Stomach smooth muscle (tissue), 2 donors: ENCODE measurements at regions not wholly inside any gene's neighbourhood (a gene's known extent, or its start where the extent isn't known, plus 50 kb on each side); places are given as distances from the start of the nearest gene placed in this dataset.
A peak's percentile ranks its signal among the peaks of the same experiment; 100 is the strongest.

Experiments used
- H3K27ac ChIP-seq: one replicate; pipeline ENCODE4 v1.7.0; 2013; ENCODE audit warnings: mild to moderate bottlenecking, low read length, inconsistent platforms
- H3K27me3 ChIP-seq, 2 donors: one replicate each; pipeline ENCODE4 v1.7.0; 2013; ENCODE audit warnings: low read length in 2 of 2; ENCODE audit not compliant: insufficient read depth in 2 of 2, control insufficient read depth in 1 of 2
- H3K36me3 ChIP-seq, 2 donors: one replicate each; pipeline ENCODE4 v1.7.0; 2013; ENCODE audit warnings: low read length in 2 of 2; ENCODE audit not compliant: control insufficient read depth in 2 of 2, insufficient read depth in 2 of 2
- H3K4me1 ChIP-seq: one replicate; pipeline ENCODE4 v1.7.0; 2013; ENCODE audit warnings: low read length; ENCODE audit not compliant: control insufficient read depth, insufficient read depth
- H3K4me3 ChIP-seq, 2 donors: one replicate each; pipeline ENCODE4 v1.7.0; 2013; ENCODE audit warnings: low read length in 2 of 2
- H3K9ac ChIP-seq, 2 donors: one replicate each; pipeline ENCODE4 v1.7.0; 2013; ENCODE audit warnings: low read length in 2 of 2, mild to moderate bottlenecking in 1 of 2
- H3K9me3 ChIP-seq, 2 donors: one replicate each; pipeline ENCODE4 v1.7.0; 2013; ENCODE audit warnings: low read length in 2 of 2; ENCODE audit not compliant: control insufficient read depth in 2 of 2
- donor health status: healthy.
- donor health status: Pancreatic carcinoma.

- H3K27ac ChIP-seq: no peak overlapping the region
- no peak overlapping the region for H3K4me3 ChIP-seq
- H3K9ac ChIP-seq: no peak overlapping the region
- no peaks in the 10 kb centered on the region for H3K27me3 ChIP-seq
- no peaks in the 10 kb centered on the region for H3K9me3 ChIP-seq
- H3K36me3 ChIP-seq: no peaks in the 10 kb centered on the region
- no peaks in the 10 kb centered on the region for H3K4me1 ChIP-seq
Measured at GRCh38 chr1:55662875-55663274, 447.7 kb upstream of the USP24 start.

- H3K36me3 ChIP-seq: no peaks in the 10 kb centered on the region
- H3K9me3 ChIP-seq: no peaks in the 10 kb centered on the region
- H3K4me3 ChIP-seq: no peak overlapping the region
- no peak overlapping the region for H3K9ac ChIP-seq
- H3K27me3 ChIP-seq: no peaks in the 10 kb centered on the region
- no peaks in the 10 kb centered on the region for H3K4me1 ChIP-seq
- no peak overlapping the region for H3K27ac ChIP-seq
Measured at GRCh38 chr1:55658917-55659316, 443.8 kb upstream of the USP24 start.

GRCh38 chr1:55654750-55655149 is 439.6 kb upstream of the USP24 start:
- Histone ChIP-seq H3K4me3 (no peak overlapping the region), H3K4me1 (no peaks in the 10 kb centered on the region), H3K9ac (no peak overlapping the region), H3K36me3 (no peaks in the 10 kb centered on the region), H3K27ac (no peak overlapping the region), H3K27me3 (no peaks in the 10 kb centered on the region), H3K9me3 (peaks cover 0 to 2% of the 10 kb centered on the region in 2 donors)

GRCh38 chr1:55654171-55654570 is 439.0 kb upstream of the USP24 start:
- H3K4me3 ChIP-seq: no peak overlapping the region
- peaks cover 0 to 2% of the 10 kb centered on the region in 2 donors for H3K9me3 ChIP-seq
- H3K27ac ChIP-seq: no peak overlapping the region
- no peaks in the 10 kb centered on the region for H3K27me3 ChIP-seq
- no peaks in the 10 kb centered on the region for H3K36me3 ChIP-seq
- H3K4me1 ChIP-seq: no peaks in the 10 kb centered on the region
- H3K9ac ChIP-seq: no peak overlapping the region

- Histone ChIP-seq H3K4me3 (no peak overlapping the region), H3K9ac (no peak overlapping the region), H3K27ac (no peak overlapping the region), H3K9me3 (peaks cover 0 to 2% of the 10 kb centered on the region in 2 donors), H3K27me3 (no peaks in the 10 kb centered on the region), H3K4me1 (no peaks in the 10 kb centered on the region), H3K36me3 (no peaks in the 10 kb centered on the region)
Measured at GRCh38 chr1:55650444-55650843, 435.3 kb upstream of the USP24 start.

- H3K4me1 ChIP-seq: peaks cover 2% of the 10 kb centered on the region
- H3K9ac ChIP-seq: no peak overlapping the region
- H3K4me3 ChIP-seq: no peak overlapping the region
- H3K36me3 ChIP-seq: no peaks in the 10 kb centered on the region
- no peaks in the 10 kb centered on the region for H3K27me3 ChIP-seq
- H3K9me3 ChIP-seq: no peaks in the 10 kb centered on the region
- H3K27ac ChIP-seq: no peak overlapping the region
Measured at GRCh38 chr1:55646181-55646580, 431.0 kb upstream of the USP24 start.

- Histone ChIP-seq H3K27me3 (no peaks in the 10 kb centered on the region), H3K9me3 (no peaks in the 10 kb centered on the region), H3K4me1 (peaks cover 2% of the 10 kb centered on the region), H3K27ac (no peak overlapping the region), H3K36me3 (no peaks in the 10 kb centered on the region), H3K4me3 (no peak overlapping the region), H3K9ac (no peak overlapping the region)
Measured at GRCh38 chr1:55645270-55645669, 430.1 kb upstream of the USP24 start.

- Histone ChIP-seq H3K27ac (no peak overlapping the region), H3K4me1 (peaks cover 2% of the 10 kb centered on the region), H3K9ac (no peak overlapping the region), H3K4me3 (no peak overlapping the region), H3K27me3 (no peaks in the 10 kb centered on the region), H3K36me3 (no peaks in the 10 kb centered on the region), H3K9me3 (no peaks in the 10 kb centered on the region)
Measured at GRCh38 chr1:55641947-55642346, 426.8 kb upstream of the USP24 start.

- H3K27ac ChIP-seq: no peak overlapping the region
- no peaks in the 10 kb centered on the region for H3K27me3 ChIP-seq
- H3K9ac ChIP-seq: peak overlapping the region in 1 of 2 donors; percentile 50
- H3K36me3 ChIP-seq: no peaks in the 10 kb centered on the region
- peaks cover 2% of the 10 kb centered on the region for H3K4me1 ChIP-seq
- no peaks in the 10 kb centered on the region for H3K9me3 ChIP-seq
- H3K4me3 ChIP-seq: peak overlapping the region; percentile 28 to 52
Measured at GRCh38 chr1:55640708-55641473, 425.7 kb upstream of the USP24 start.

GRCh38 chr1:55639526-55639925 is 424.4 kb upstream of the USP24 start:
- Histone ChIP-seq H3K27me3 (no peaks in the 10 kb centered on the region), H3K9me3 (no peaks in the 10 kb centered on the region), H3K4me1 (peaks cover 7% of the 10 kb centered on the region), H3K36me3 (no peaks in the 10 kb centered on the region), H3K4me3 (no peak overlapping the region), H3K27ac (no peak overlapping the region), H3K9ac (no peak overlapping the region)

GRCh38 chr1:55639051-55639450 is 423.9 kb upstream of the USP24 start:
- no peaks in the 10 kb centered on the region for H3K27me3 ChIP-seq
- no peak overlapping the region for H3K9ac ChIP-seq
- no peaks in the 10 kb centered on the region for H3K9me3 ChIP-seq
- H3K36me3 ChIP-seq: no peaks in the 10 kb centered on the region
- H3K27ac ChIP-seq: no peak overlapping the region
- no peak overlapping the region for H3K4me3 ChIP-seq
- peaks cover 7% of the 10 kb centered on the region for H3K4me1 ChIP-seq
